RCC 7860 (cell line): ENCODE measurements at regions not wholly inside any gene's neighbourhood (a gene's known extent, or its start where the extent isn't known, plus 50 kb on each side); places are given as distances from the start of the nearest gene placed in this dataset.

Source experiments
- DNase-seq: peaks from one replicate; pipeline ENCODE4 v3.0.0-alpha.2; 2015; ENCODE audit warnings: low spot score
- FAIRE-seq: peaks from 2 replicates; lab custom pipeline; 2012; peaks lifted over from hg19 to GRCh38; lab: Jason Lieb, UNC

- FAIRE-seq = no peak
- DNase-seq = no peak
Measured at GRCh38 chr2:70397186-70397585, 95.3 kb upstream of the FAM136A start.

- no peak for FAIRE-seq
- no peak for DNase-seq
Measured at GRCh38 chr2:70396612-70397011, 94.7 kb upstream of the FAM136A start.

GRCh38 chr2:70393881-70394280 is 92.0 kb upstream of the FAM136A start:
- no peak for FAIRE-seq
- DNase-seq = no peak

- DNase-seq (no peak), FAIRE-seq (no peak)
Measured at GRCh38 chr2:70391988-70392387, 90.1 kb upstream of the FAM136A start.

GRCh38 chr2:70391259-70391658 is 89.4 kb upstream of the FAM136A start:
- DNase-seq (no peak), FAIRE-seq (no peak)

- DNase-seq (no peak), FAIRE-seq (no peak)
Measured at GRCh38 chr2:70388813-70389212, 86.9 kb upstream of the FAM136A start.

- no peak for FAIRE-seq
- DNase-seq = no peak
Measured at GRCh38 chr2:70388128-70388527, 86.3 kb upstream of the FAM136A start.

GRCh38 chr2:70385966-70386595 is 84.2 kb upstream of the FAM136A start:
- DNase-seq (no peak), FAIRE-seq (no peak)

- DNase-seq = no peak
- no peak for FAIRE-seq
Measured at GRCh38 chr2:70385204-70385603, 83.3 kb upstream of the FAM136A start.

GRCh38 chr2:70381821-70382220 is 80.0 kb upstream of the FAM136A start:
- FAIRE-seq = no peak
- DNase-seq = peak; percentile 78

GRCh38 chr2:70381235-70381634 is 79.4 kb upstream of the FAM136A start:
- DNase-seq (peak; percentile 70), FAIRE-seq (peak; percentile 39)

GRCh38 chr2:70380621-70381020 is 78.8 kb upstream of the FAM136A start:
- DNase-seq (no peak), FAIRE-seq (no peak)

GRCh38 chr2:70374616-70375015 is 72.7 kb upstream of the FAM136A start:
- FAIRE-seq = no peak
- no peak for DNase-seq

GRCh38 chr2:70371753-70372152 is 69.9 kb upstream of the FAM136A start:
- DNase-seq = peak; percentile 76
- FAIRE-seq = no peak

GRCh38 chr2:70369082-70369481 is 67.2 kb upstream of the FAM136A start:
- FAIRE-seq (no peak), DNase-seq (no peak)

- FAIRE-seq (no peak), DNase-seq (no peak)
Measured at GRCh38 chr2:70368545-70368944, 66.7 kb upstream of the FAM136A start.

- FAIRE-seq (no peak), DNase-seq (no peak)
Measured at GRCh38 chr2:70367722-70368323, 66.0 kb upstream of the FAM136A start.

- no peak for FAIRE-seq
- DNase-seq = peak; percentile 42
Measured at GRCh38 chr2:70362661-70363060, 60.8 kb upstream of the FAM136A start.

GRCh38 chr2:70360661-70361270 is 58.9 kb upstream of the FAM136A start:
- DNase-seq = no peak
- no peak for FAIRE-seq

- no peak for FAIRE-seq
Measured at GRCh38 chr2:70357684-70358071, 55.8 kb upstream of the FAM136A start.

GRCh38 chr2:70356941-70357683 is 55.2 kb upstream of the FAM136A start:
- no peak for FAIRE-seq
- DNase-seq = peak; percentile 12

More at GRCh38 chr2:70357684-70358071, 55.8 kb upstream of the FAM136A start:
- peak; percentile 63 for DNase-seq
